Umbilical cord (tissue), 1 donor: ENCODE measurements at regions not wholly inside any gene's neighbourhood (a gene's known extent, or its start where the extent isn't known, plus 50 kb on each side); places are given as distances from the start of the nearest gene placed in this dataset.

Source experiments
- DNase-seq: peaks from one replicate; pipeline ENCODE4 v3.0.0-alpha.2; 2015; ENCODE audit warnings: low spot score

DNA sequence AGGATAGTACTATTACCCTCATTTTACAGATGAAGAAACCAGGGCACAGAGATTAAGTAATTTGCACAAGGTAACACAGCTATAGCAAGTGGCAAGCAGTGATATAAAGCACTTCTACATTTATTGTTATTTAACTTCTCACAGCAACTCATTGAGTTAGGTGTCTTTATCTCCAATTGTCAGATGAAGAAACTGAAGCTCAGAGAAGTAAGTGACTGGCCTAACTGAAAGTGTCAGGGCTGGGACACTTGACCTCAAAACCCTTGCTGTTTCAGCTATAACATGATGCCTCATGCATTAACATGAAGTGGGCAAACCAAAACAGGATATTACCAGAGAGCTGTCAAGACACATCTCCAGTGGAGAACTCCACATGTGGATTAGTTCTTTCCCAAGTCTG lies 65.8 kb upstream of the LEKR1 start:
- no peak for DNase-seq

- DNase-seq, result no peak
Observed at GRCh38 chr3:156761007-156761406, 65.1 kb upstream of the LEKR1 start.

GRCh38 chr3:156761713-156762451 lies 64.3 kb upstream of the LEKR1 start:
- DNase-seq, result peak; percentile 34

DNA sequence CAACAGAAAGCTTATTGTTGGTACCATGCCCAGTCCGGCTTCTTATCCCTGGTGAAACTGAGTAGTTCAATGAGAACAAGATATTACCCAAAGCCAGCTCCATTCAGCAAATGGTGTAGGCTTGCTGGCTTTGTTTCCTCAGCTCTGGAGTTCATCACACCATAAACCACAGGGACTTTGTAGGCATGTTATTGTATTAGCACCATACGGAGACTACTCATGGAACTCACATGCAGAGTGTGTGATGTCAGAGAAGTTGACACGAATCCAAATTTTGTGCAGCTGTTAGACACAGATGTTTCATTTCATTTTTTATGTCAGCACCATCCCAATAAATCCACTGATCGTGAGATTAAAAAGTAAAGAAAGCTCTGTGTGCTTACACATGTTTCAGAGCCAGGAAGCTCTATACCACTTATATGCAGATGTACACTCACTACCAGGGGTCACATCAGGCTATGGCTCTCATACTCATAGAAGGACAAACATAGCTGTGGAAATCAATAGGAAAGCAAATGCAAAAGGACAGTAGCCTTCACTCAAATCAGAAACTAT lies 63.4 kb upstream of the LEKR1 start:
- DNase-seq, result peak; percentile 95

GRCh38 chr3:156763386-156763785 lies 62.8 kb upstream of the LEKR1 start:
- DNase-seq, result no peak

DNA sequence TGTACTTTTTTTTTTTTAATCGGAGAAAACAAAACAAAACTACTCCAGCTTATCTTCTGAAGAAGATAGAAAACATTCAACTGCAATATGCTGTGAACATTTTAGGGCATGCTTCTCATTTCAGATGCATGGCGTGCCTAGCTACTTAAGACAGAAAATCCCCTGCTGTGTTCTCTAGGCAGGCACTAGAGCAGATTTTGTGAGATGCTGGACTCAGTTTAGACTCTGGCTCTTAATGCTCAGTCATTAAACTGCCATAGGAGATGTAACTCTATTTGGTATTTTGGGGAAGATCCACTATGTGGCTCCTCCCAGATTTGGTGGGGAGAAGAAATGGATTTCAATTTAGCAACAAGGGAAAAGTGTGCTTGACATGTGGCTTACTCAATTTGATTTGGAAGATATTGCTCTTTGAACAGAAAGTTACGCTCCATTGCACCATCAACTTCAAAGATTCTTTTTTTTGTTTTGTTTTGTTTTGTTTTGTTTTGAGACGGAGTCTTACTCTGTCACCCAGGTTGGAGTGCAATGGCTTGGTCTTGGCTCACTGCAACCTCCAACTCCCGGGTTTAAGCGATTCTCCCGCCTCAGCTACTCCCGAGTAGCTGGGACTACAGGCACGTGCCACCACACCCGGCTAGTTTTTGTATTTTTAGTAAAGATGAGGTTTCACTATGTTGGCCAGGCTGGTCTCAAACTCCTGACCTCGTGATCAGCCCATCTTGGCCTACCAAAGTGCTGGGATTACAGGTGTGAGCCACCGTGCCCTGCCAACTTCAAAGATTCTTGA lies 62.0 kb upstream of the LEKR1 start:
- DNase-seq, result peak; percentile 86

GRCh38 chr3:156764751-156765150 lies 61.4 kb upstream of the LEKR1 start:
- no peak for DNase-seq

GRCh38 chr3:156768390-156768789 lies 57.8 kb upstream of the LEKR1 start:
- DNase-seq, result no peak

- no peak for DNase-seq
Observed at GRCh38 chr3:156769721-156770654, 56.2 kb upstream of the LEKR1 start.

GRCh38 chr3:156770699-156771414 lies 55.3 kb upstream of the LEKR1 start:
- no peak for DNase-seq

DNA sequence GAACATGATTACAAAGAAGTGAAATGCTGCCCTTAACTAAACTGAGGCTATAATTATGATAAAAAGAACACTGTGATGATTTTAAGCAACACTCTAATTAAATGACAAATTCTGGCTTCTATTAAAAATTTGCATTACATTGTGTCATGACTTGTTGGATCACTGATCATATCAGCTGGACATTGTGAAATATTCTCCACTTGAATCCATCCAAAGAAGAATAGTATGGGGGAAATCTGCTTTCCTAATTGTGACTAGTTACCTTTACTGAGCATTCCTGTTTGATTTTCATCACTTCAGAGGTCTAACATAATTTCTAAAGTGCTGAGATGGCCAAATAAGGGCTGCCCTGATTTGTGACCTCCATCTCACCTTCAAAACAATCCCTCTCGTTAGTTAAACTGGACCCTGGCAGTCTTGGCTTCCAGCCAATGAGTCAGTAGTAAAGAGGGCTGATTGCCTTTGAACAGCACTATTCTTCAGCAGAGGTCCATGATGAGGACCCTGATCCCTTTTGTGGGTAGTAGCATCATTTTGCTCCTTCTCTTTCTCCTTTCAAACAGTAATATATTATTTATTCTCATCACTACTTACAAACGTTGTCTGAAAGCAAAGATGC lies 53.5 kb upstream of the LEKR1 start:
- no peak for DNase-seq

- DNase-seq, result no peak
Observed at GRCh38 chr3:156776031-156776430, 50.1 kb upstream of the LEKR1 start.
